GM19043 (cell line): ENCODE measurements at regions not wholly inside any gene's neighbourhood (a gene's known extent, or its start where the extent isn't known, plus 50 kb on each side); places are given as distances from the start of the nearest gene placed in this dataset.
"Not testable (repeated sequence)": the region's sequence is repeated elsewhere in the genome, so short reads cannot be mapped to it uniquely, and the experiment has no call there.

ENCODE experiments used
- ATAC-seq: cut with Tn5 transposase; IDR thresholded peaks from one replicate; pipeline ENCODE4 v1.9.1; 2021; ENCODE audit warnings: low read depth; ENCODE audit not compliant: unreplicated experiment

DNA sequence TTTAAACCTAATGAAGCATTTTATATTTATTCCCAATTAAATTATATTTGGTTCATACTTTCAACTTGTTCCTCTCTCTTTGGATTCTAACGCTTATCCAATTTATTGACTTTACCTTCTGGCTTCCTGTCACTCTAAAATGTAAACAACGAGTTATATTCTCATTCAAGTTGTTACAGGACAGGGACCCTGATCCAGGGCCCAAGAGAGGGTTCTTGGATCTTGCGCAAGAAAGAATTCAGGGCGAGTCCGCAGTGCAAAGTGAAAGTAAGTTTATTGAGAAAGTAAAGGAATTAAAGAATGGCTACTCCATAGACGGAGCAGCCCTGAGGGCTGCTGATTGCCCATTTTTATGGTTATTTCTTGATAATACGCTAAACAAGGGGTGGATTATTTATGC lies 405.6 kb upstream of the API5 start:
- ATAC-seq: no peak

DNA sequence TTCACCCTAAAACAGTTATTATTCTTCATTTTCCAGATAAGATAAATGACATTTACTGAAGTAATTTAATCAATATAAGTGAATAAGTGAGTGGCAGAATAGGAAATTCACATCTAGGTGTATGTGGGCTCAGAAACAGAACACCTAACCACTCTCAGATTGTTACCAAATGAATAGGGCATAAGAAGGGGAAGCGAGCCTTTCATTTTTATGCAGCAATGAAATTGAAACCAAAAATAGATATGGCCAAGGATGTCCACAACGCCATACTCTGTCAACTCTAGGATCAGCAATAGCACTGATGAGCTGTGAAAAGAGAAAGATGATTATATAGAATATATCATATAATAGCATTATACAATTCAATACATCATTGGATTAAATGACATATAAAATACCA lies 398.1 kb upstream of the API5 start:
- no peak for ATAC-seq

DNA sequence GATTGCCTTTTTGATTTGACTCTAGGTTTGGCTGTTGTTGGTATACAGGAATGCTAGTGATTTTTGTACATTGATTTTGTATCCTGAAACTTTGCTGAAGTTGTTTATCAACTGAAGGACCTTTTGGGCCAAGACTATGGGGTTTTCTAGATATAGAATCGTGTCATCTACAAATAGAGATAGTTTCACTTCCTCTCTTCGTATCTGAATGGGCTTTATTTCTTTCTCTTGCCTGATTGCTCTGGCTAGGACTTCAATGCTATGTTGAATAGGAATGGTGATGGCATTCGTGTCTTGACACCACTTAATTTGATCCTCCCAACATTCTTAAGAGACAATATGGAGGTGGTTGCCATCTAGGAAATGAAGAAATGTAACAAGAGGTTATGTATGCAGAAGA lies 388.1 kb upstream of the API5 start:
- no peak for ATAC-seq

DNA sequence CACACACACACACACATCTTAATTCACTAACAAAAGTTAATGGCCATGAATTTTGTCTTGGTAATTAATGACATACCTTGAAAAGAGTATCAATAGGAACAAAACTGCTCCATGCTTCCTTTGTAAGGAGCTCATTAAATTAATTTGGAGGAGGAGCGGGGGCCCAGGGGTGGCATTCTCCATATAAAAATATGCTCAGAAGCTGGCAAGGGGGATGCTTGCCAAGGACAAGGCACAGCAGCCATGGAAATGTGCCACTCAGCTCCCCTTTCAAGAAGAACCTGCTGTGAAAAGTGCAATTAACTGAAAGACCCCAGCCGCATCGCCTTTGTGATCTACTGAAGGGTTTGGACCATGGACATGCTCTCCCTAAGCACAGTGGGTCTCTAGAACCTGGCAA lies 385.9 kb upstream of the API5 start:
- ATAC-seq: no peak

DNA sequence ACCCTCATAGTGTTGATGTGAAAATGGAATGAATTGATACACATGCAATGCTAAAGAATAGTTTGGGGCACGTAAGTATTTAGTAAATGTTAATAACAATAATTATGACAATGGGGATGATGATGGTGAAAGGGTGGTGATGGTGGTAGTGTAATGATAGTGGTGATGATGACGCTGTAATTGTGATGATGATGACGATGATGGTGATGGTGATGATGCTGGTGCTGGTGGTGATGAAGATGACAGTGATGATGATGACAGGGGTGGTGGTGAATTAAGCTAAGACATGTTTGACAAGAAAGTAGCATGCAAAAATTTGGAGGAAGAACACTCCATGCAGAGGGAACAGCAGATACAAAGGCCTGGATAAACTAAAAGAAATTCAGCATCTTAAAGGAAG lies 364.4 kb upstream of the API5 start:
- ATAC-seq: no peak

GRCh38 chr11:42949738-42950376 lies 361.9 kb upstream of the API5 start:
- not testable (repeated sequence) for ATAC-seq

- ATAC-seq: no peak
Observed at GRCh38 chr11:42951266-42951665, 360.5 kb upstream of the API5 start.

DNA sequence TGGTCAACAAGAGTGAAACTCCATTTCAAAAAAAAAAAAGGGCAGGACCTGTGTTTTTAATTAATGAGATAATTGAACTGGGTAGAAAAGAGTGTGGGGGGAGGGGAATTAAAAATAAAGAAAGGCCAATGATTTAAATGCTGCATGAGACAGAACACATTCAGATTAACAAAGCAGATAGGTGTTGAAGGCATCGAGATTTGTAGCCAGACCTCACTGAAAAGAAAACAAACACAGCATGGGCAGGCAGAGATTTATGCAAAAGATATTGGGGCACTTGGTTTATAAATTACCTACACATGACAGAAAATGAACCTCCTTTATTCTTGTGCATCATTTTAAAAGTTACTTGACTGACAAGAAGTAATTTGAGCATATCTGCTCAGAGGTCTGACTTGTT lies 354.0 kb upstream of the API5 start:
- no peak for ATAC-seq

DNA sequence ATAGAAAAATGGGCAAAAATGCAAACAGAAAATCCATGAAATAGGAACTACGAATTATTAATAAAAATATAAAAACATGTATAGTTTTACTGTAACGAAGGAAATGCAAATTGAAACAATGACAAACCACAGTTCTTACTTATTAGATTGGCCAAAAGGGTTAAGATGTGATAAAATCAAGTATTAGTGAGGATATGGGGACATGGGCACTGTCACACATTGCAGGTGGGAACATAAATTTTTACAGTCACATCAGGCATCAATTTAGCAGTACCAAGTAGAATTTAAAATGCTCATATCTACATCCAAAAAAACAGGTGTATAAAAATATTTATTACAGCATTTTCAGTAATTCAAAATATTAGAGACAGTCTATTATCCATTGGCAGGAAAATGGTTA lies 353.2 kb upstream of the API5 start:
- ATAC-seq: no peak

GRCh38 chr11:42960521-42961088 lies 351.2 kb upstream of the API5 start:
- no peak for ATAC-seq

- no peak for ATAC-seq
Observed at GRCh38 chr11:42967653-42968052, 344.1 kb upstream of the API5 start.

DNA sequence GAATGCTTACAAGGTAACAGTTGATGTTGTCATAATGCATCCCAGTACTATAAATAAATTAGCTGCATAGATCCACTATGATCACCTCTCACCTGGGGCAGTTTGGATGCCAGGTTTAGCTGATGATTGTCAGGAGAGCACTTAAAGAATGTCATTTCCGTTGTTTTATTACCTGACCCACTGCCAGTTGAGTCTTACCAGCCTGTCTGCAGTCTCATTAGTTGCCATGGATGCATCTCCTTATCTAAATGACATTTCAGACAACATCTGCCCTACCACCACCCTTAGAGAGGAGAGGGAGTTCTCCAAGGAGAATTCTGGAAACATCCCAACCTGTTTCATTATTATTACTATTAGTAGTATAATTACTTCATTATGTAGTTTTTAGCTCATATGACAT lies 339.1 kb upstream of the API5 start:
- no peak for ATAC-seq

DNA sequence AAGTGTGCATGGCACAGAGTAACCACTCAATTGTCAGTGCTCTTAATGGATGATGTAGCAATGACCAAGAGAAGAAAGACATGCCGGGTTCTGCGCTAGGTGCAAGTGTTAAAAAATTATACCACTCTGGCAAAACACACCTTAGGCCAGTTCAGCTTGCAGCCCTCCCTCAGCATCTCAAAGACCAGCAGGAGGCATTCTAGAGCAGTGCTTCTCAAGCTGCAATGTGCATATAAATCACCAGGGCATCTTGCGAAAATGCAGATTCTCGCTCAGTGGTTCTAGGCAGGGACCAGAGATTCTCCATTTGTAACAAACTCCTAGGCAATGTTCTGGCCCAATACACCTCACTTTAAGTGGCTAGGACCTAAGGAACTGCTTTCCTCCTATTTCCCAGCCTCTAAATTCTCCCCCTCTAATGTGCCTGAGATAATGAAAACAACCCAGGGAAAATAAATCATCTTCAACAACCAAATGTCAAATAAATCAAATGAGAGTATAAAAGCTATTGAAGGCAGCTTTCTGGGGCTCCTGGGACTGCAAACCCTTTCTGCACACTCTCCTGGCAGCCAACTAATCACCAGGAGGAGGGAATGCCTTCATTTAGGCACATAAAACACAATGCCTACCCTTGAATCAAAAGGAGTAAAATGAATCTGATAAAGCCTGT lies 337.2 kb upstream of the API5 start:
- no peak for ATAC-seq

- no peak for ATAC-seq
Observed at GRCh38 chr11:42975180-42975529, 336.6 kb upstream of the API5 start.

GRCh38 chr11:42976636-42977217 lies 335.1 kb upstream of the API5 start:
- ATAC-seq: no peak

DNA sequence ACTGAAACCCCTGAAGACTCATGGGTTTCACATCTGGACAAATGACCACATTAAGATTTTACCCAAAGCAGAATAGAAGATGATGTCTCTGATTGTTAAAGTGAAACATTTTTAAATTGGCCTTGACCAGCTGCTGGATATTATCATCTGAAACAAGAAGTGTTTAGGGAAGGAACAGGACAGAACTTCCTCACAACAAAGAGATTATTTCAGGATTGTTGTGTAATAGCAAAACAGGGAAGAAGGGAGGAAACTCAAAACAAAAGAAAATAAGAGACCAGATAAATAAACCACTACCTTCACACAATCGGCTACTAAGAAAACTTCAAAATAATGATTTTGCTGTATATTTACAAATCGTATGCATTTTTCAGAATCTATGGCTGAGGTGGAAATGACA lies 319.2 kb upstream of the API5 start:
- no peak for ATAC-seq

DNA sequence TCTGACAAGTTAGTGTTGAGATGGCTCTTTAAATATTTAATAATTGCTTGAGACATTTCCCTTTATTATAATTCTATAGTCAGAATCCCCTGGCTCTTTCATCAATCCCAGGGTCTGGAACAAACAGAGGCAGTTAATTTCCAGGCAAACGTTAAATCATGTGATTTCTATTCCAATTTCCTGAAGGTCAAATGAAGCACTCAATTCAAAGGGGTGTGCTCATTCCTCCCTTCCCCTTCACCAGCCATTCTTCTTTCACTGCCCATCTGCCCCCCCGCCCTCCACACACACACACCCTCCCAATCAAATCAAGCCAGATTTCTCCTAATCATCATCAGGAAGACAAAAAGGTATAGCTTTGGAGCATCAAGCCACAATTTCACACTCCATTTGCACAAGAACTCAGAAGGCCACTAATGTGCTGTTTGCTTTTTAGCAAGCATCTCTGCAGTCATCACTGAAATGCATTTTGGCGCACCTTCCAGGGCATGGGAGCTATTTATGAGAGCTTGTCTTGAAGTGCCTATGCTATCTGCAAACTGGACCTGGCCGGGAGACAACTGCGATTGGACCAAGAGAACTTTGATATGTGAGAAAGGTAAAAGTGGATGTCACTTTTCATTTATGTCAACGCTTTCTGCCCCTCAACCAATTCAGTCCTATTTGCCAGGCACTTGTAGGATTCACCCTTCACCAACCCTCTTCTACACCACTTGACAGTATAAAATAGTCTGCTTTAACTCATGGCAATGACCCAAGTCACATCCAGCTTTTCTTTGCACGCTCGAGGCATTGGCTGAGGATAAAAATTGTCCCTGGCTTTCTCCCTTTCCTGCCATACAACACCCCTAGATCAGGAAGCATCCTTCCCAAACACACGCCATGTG lies 315.1 kb upstream of the API5 start:
- no peak for ATAC-seq

DNA sequence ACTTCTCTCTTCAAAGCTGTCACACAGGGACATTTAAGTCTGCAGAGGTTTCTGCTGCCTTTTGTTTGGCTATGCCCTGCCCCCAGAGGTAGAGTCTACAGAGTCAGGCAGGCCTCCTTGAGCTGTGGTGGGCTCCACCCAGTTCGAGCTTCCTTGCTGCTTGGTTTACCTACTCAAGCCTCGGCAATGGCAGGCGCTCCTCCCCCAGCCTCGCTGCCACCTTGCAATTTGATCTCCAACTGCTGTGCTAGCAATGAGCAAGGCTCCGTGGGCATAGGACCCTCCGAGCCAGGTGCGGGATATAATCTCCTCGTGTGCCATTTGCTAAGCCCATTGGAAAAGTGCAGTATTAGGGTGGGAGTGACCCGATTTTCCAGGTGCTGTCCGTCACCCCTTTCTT lies 306.9 kb upstream of the API5 start:
- not testable (repeated sequence) for ATAC-seq

DNA sequence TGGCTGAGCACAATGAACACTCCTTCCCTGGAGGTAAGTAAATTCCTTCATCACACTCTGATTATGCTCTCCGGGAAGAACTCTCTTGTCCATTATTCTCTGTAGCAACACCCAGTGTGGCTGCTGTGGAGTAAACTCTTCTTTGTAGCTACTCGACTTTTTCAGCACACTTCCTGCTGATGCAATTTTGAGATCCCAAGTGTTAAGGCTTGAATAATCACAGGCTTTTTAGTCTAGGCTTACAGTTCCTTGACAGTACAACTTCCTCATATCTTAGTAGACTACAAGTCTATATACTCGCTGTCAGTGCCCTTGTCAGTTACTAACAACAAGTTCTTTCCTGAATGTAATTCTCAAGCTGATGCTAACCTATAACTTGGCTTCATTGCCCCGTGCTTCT lies 301.8 kb upstream of the API5 start:
- no peak for ATAC-seq

DNA sequence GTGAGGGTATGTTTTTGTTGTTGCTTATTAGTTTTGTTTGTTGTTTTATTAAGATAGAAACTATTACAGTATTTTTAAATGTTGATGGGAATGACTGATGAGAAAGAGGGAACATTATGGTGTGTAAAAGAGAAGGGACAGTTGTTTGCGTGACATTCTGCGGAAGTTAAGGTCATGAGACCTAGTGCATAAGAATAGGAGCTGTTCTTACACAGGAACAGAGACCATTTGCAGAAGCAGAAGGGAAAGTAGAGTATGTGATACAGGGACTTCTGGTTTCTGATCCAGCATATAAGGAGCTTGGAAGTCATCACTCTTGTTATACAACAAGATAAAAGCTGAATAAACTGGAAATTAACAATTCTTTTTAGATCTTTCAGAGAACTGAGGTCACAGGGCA lies 299.2 kb upstream of the API5 start:
- ATAC-seq: no peak

DNA sequence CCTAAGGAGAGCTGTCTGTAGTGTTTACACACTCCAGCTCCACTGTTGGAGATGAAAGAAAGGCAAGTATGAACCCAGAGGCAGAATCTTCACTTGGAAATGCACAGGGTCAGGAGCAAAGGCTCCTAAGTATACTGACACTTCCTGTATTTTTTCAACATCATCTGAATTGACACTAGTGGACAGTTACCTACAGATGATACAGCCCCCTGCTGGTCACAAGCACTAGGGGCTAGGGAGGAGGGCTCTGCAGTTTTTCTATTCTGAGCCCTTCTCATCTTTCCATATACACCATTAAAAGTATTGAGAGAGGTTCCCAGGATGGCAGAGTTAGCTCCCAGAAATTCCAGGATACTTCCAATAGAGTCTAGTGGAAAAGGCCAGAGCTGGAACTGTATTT lies 290.3 kb upstream of the API5 start:
- no peak for ATAC-seq
